GM21381 (cell line): ENCODE measurements at regions not wholly inside any gene's neighbourhood (a gene's known extent, or its start where the extent isn't known, plus 50 kb on each side); places are given as distances from the start of the nearest gene placed in this dataset.

Experiments used
- ATAC-seq: cut with Tn5 transposase; IDR thresholded peaks from one replicate; pipeline ENCODE4 v1.9.1; 2021; ENCODE audit warnings: mild to moderate bottlenecking, moderate library complexity; ENCODE audit not compliant: unreplicated experiment

- ATAC-seq = no peak
Observed at GRCh38 chr1:117798550-117798949, 130.9 kb downstream of the GDAP2 start.

- no peak for ATAC-seq
Observed at GRCh38 chr1:117802531-117803257, 126.7 kb downstream of the GDAP2 start.

DNA sequence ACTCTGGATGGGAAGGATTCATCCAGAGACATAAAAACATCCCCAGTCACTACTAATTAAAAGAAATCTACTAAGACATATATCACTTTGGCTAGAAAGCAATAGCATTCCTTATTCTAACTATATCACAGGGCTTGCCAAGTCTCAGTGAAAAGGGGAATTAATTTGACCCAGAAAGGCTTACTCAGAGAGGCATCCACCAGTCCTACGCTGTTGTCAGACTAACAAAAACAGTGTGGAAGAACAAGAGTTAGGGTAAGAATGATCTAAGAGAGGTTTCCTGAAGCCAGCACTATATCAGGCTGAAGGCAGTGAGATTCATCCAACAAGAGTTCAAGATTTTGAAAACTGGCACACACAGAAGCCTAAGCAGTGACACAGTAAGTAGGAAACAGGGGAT is 126.1 kb downstream of the GDAP2 start:
- no peak for ATAC-seq

- ATAC-seq = no peak
Observed at GRCh38 chr1:117809764-117810163, 119.7 kb downstream of the GDAP2 start.

- ATAC-seq = no peak
Observed at GRCh38 chr1:117810553-117810952, 118.9 kb downstream of the GDAP2 start.

GRCh38 chr1:117812869-117813511 is 116.4 kb downstream of the GDAP2 start:
- no peak for ATAC-seq
